AG10803 (cell line): ENCODE measurements at regions not wholly inside any gene's neighbourhood (a gene's known extent, or its start where the extent isn't known, plus 50 kb on each side); places are given as distances from the start of the nearest gene placed in this dataset.

Source experiments
- DNase-seq: peaks from one replicate; pipeline ENCODE4 v3.0.0; 2010; ENCODE audit warnings: low read depth
- H3K4me3 ChIP-seq: 2 replicates; pipeline ENCODE4 v1.5.1; 2011; ENCODE audit warnings: mild to moderate bottlenecking, low read length, control low read depth
- TF ChIP-seq, protein P1 (sequence below): conservative IDR thresholded peaks from 2 replicates; pipeline ENCODE4 v1.5.1; 2011; ENCODE audit warnings: mild to moderate bottlenecking, low read length, control low read depth, inconsistent platforms

DNA sequence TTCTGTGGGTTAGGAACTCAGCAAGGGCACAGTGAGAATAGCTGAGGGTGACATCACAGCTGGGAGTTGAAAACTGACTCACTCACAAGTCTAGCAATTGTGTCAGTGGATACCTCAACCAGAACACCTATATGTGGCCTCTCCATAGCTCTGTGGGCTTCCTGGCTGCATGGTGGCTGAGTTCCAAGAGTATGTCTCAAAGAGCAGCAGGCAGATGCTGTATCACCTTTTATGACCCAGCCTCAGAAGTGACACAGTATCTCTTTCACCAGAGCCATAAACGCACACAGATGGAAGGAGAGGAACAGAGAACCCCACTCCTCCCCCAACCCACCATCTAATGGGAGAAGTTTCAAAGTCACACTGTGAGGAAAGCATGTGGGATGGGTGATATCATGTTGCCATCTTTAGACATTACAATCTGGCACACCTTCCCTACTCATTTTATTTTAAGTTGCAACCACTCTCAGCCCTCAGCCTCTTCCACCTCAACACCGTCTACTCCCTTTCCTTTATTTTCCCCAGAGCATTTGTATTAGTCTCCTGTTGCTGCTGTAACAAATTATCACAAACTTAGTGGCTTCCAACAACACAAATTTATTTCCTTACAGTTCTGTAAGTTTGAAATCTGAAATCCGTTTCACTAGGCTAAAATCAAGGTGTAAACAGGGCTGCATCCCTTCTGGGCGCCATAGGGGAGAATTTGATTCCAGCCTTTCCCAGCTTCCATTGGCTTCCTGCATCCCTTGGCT, 134.6 kb upstream of the SPATS2L start:
- TF ChIP-seq, protein P1, sequence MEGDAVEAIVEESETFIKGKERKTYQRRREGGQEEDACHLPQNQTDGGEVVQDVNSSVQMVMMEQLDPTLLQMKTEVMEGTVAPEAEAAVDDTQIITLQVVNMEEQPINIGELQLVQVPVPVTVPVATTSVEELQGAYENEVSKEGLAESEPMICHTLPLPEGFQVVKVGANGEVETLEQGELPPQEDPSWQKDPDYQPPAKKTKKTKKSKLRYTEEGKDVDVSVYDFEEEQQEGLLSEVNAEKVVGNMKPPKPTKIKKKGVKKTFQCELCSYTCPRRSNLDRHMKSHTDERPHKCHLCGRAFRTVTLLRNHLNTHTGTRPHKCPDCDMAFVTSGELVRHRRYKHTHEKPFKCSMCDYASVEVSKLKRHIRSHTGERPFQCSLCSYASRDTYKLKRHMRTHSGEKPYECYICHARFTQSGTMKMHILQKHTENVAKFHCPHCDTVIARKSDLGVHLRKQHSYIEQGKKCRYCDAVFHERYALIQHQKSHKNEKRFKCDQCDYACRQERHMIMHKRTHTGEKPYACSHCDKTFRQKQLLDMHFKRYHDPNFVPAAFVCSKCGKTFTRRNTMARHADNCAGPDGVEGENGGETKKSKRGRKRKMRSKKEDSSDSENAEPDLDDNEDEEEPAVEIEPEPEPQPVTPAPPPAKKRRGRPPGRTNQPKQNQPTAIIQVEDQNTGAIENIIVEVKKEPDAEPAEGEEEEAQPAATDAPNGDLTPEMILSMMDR: no peak
- H3K4me3 ChIP-seq: no peak overlapping the region
- DNase-seq: no peak

DNA sequence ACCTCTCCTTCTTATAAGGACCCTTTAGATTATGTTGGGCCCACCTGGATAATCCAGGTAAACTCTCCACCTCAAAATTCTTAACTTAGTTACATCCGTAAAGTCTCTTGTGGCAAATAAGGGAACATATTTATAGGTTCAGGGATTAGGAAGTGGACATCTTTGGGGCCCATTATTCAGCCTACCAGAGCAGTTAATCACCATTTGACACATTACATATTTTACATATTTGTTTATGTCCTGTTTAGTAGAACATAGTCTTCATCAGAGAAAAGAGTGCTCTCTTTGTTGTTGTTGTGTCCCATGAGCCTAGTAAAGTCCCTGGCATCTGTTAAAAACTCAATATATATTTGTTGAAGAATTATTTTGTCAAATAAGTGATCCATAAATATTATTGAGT, 134.0 kb upstream of the SPATS2L start:
- no peak for DNase-seq
- H3K4me3 ChIP-seq: no peak overlapping the region
- TF ChIP-seq, protein P1: no peak

DNA sequence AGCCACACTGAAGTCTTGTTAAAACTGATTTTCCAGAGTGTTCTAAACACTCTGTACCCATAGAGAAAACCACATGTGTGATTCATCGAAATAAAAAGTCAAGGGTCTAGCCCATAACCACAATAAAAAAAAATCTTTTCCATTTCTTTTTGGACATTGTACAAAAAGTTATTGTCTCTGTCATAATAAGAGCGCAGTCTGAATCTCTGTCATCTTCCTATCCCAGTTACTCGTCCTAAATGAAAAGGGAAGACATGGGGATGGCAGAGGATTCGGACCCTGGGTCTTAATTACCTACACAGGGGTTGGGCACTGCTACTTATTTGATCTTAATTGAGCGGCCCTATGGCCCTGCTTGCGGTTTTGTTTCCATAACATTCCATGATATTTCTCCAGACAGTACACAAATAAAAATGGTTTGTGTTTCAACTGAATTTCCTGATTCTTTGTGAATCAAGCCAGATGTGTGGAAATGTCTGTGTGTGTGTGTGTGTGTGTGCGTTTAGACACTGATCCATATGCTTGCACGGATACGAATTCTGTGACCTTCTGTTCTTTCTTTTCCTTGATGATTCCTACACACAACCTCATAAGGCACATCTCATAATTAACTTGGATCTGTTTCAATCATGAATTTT, 133.4 kb upstream of the SPATS2L start:
- peak; percentile 89 for DNase-seq
- TF ChIP-seq, protein P1: no peak
- H3K4me3 ChIP-seq: no peak overlapping the region

DNA sequence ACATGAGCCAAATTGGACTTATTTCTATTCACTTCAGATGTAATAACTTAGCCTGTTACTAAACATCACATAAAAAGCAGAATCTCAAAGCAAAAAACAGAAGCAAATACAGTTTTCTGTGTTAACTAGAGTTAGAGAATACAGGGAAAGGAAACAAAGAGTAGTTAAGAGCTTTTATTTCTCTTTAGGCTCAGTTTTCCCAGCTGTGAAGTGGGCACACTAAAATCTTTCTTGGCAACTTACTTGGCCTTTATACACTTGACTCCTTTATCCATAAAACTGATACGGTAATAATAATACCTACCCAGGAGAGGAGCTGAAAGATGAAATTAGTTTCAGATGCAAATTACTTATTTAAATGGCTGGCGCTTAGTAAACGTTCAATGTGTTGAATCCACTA, 132.8 kb upstream of the SPATS2L start:
- DNase-seq: no peak
- TF ChIP-seq, protein P1: no peak
- H3K4me3 ChIP-seq: no peak overlapping the region

DNA sequence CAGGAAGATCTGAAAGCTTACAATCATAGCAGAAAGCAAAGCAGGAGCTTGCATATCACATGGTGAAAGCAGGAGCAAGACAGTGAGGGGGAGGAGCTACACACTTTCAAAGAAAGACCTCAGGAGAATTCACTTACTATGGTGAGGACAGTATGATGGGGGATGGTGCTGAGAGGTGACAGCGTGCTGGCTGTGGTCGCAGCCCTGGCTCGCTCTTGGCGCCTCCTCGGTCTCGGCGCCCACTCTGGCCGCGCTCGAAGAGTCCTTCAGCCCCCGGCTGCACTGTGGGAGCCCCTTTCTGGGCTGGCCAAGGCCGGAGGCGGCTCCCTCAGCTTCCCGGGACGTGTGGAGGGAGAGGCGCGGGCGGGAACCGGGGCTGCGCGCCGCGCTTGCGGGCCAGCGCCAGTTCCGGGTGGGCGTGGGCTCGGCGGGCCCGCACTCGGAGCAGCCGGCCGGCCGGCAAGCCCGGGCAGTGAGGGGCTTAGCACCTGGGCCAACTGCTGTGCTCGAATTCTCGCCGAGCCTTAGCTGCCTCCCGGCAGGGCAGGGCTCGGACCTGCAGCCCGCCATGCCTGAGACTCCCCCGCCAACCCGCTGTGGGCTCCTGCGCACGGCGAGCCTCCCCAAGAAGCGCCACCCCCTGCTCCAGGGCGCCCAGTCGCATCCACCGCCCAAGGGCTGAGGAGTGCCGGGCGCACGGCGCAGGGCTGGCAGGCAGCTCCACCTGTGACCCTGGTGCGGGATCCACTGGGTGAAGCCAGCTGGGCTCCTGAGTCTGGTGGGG, 131.9 kb upstream of the SPATS2L start:
- TF ChIP-seq, protein P1: no peak
- DNase-seq: no peak
- H3K4me3 ChIP-seq: no peak overlapping the region

DNA sequence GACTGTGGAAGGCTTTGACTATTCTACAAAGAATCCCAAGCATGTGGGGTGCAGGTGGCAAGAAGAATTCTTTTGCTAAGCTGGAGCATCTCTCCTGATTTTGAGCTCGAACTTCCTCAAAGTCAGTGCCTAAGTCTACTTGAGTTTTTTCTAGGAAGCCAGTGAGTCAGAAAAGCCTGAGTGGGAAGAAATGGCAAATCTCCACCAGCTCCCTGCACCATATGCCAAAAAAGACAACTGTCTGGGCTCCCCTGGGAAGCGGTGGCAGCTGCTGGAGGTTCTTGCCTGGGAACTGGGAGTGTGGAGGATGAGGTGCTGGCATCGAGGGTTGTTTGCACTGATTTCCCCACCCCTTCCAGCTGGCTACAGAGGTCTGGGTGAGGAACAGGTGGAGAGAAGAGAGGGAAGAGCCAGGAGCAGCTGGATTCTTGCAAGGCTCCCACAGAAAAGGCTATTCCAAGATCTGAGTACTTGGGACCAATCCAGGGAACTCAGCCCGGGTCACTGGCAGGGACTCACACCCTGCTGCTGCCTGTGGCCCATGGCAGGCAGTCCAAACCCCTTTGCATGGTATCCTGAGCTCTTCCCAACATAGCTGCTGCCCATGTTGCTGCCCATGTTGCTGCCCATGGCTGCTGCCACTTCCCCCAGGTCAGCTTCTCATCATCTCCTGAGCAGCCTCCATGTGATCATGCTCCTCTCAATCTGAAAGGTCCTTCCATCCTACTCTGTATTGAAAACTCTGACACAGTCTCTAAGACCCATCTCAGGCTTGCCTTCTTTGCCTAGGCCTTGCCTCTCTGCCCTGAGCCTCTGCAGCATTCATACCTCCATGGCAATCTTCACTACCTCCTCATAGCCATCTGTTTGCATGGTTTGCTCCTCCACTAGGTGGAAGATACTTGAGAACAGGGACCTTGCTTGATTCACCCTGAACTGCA, 128.3 kb upstream of the SPATS2L start:
- TF ChIP-seq, protein P1: no peak
- H3K4me3 ChIP-seq: no peak overlapping the region
- DNase-seq: peak; percentile 75
